ENCODE measurements at regions not wholly inside any gene's neighbourhood (a gene's known extent, or its start where the extent isn't known, plus 50 kb on each side); places are given as distances from the start of the nearest gene placed in this dataset.

- POLR2A ChIA-PET, result no interaction called here
- no peak for DNase-seq (ENCODE audit: low spot score)
- H3K9ac ChIP-seq (ENCODE audit: insufficient read depth, low read depth, low read length), result no peak overlapping the region
- no peak overlapping the region for H3K4me3 ChIP-seq (replicated peaks in 1 of 3; ENCODE audit: insufficient read depth in 1 of 3, low read depth in 2 of 3, low read length in 3 of 3)
- H3K4me2 ChIP-seq (ENCODE audit: low read depth, low read length), result no peak overlapping the region
- H3K27ac ChIP-seq (ENCODE audit: extremely low read length, insufficient read depth, low read length), result no peak overlapping the region
- no peak for FAIRE-seq
- CTCF ChIA-PET (ENCODE audit: low intra/inter-chr PET ratio, low total read pairs), result no interaction called here
- TF ChIP-seq TSC22D2 (CRISPR knock-in tag; IDR thresholded peaks at IDR 0.05; ENCODE audit: borderline replicate concordance) (no peak), KMT2B (CRISPR knock-in tag; IDR thresholded peaks at IDR 0.05) (no peak), ZNF367 (CRISPR knock-in tag; IDR thresholded peaks at IDR 0.05; ENCODE audit: borderline replicate concordance) (no peak), MIER3 (CRISPR knock-in tag; IDR thresholded peaks at IDR 0.05; ENCODE audit: borderline replicate concordance) (no peak), SMAD1 (CRISPR knock-in tag; IDR thresholded peaks at IDR 0.05; ENCODE audit: borderline replicate concordance, low read depth) (no peak), FOXA3 (CRISPR knock-in tag; IDR thresholded peaks at IDR 0.05) (no peak), GFI1 (CRISPR knock-in tag; IDR thresholded peaks at IDR 0.05; ENCODE audit: borderline replicate concordance) (no peak), ATF4 (CRISPR knock-in tag; IDR thresholded peaks at IDR 0.05) (no peak)
- H3K4me1 ChIP-seq (ENCODE audit: insufficient read depth, low read length), result no peaks in the 10 kb centered on the region
- no peaks in the 10 kb centered on the region for H3K36me3 ChIP-seq (replicated peaks in 1 of 2; ENCODE audit: control insufficient read depth in 1 of 2, insufficient read depth in 2 of 2, low read length in 2 of 2)
- in situ Hi-C loops (cut with HindIII; ENCODE audit: extremely low pct_ligation_motif_present, low pct_unique_long_range_greater_than_20kb) (no loop called here), intact Hi-C loops (cut with micrococcal nuclease; ENCODE audit: unreplicated experiment) (no loop called here)
- no peaks in the 10 kb centered on the region for H3K79me2 ChIP-seq (ENCODE audit: insufficient read depth, low read length)
- BruUV-seq (replicated peaks), result no TSS peak
- no peaks in the 10 kb centered on the region for H3K27me3 ChIP-seq (ENCODE audit: control insufficient read depth in 1 of 2, insufficient read depth in 2 of 2, low read length in 2 of 2)
- ATAC-seq, result peak; percentile 44; the same call in 2 of the 3 replicates
- H3K9me3 ChIP-seq (ENCODE audit: low read length), result peaks cover 13% of the 10 kb centered on the region
- H4K20me1 ChIP-seq (ENCODE audit: insufficient read depth, low read length), result no peaks in the 10 kb centered on the region
- WGBS (ENCODE audit: low lambda C conversion rate), result 25% methylated on average over 6 of the region's 6 CpGs
- no peak overlapping the region for H2AFZ ChIP-seq (ENCODE audit: low read length)
Measured at GRCh38 chr7:54397836-54398612, 144.2 kb upstream of the VSTM2A start.
